Umbilical cord (tissue), 1 donor: ENCODE measurements at regions not wholly inside any gene's neighbourhood (a gene's known extent, or its start where the extent isn't known, plus 50 kb on each side); places are given as distances from the start of the nearest gene placed in this dataset.
A peak's percentile ranks its signal among the peaks of the same experiment; 100 is the strongest.
"Not testable (repeated sequence)": the region's sequence is repeated elsewhere in the genome, so short reads cannot be mapped to it uniquely, and the experiment has no call there.

Source experiments
- DNase-seq: peaks from one replicate; pipeline ENCODE4 v3.0.0-alpha.2; 2015; ENCODE audit warnings: low spot score

DNA sequence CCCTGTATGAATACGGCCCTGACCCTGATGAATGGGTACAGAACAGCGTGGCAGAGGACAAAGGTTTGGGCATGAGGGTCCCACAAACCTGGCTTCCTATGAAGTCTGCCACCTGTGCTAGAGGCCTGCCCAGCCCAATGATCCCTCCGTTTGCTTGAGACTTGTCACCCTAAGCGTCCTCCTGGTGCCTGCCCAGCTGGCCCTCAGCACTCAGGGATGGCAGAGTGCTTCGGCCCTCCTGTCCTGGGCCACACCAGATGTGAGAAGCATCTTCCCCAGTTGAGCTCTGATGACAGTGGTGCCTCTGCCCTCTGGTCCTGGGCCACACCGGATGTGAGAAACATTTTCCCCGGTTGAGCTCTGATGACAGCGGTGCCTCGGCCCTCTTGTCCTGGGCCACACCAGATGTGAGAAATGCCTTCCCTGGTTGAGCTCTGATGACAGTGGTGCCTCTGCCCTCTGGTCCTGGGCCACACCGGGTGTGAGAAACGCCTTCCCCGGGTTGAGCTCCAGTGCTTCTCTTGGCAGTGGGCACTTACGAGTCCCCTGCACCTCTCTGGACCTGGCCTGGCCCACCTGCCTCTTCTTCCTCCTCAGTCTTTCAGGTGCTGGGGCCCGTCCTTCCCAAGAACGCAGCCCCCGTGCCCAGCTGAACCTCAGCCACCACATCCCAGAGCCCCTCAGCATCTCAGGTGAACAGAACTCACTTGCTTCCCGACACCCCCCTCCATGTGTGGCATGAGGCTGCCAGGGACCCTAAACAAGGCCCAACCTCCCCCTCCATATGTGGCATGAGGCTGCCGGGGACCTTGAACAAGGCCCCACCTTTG lies 253.1 kb upstream of the IRX1 start:
- DNase-seq = no peak

DNA sequence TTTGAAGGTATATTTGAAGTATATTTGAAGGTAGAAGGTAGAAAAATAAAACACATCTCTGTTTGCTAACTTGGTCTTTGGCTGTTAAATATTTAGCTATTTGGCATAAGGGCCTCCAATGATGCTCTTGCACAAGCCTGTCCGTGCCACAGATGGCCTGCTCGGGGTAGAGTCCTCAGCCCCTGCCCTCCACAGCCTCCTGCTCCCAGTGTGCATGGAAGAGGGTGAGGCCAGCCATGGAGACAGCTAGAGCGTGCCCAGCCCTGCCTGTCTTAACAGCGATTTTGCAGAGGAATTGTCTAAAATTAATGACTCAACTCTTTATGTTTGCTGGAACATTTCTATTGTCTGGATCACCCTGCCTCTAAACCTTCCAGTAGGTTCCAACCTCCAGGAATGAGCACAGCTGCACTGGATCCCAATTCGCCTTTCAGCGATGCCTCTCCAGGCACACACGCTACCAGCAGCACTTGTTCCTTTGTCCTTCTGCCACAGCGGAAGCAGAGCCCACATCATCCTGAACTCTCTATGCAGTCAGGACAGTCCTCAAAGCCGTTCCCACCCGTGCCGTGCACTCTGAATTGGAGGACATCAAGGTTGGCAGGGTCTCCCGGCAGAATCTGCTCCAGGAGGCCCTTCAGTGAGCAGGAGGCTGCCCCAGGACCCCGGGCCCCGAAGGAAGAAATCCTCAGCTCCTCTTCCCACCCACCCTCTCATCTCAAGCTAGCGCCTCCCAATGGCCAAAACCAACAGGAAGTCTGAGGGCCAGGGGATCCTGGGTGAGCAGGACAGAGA lies 254.0 kb upstream of the IRX1 start:
- DNase-seq = no peak

DNA sequence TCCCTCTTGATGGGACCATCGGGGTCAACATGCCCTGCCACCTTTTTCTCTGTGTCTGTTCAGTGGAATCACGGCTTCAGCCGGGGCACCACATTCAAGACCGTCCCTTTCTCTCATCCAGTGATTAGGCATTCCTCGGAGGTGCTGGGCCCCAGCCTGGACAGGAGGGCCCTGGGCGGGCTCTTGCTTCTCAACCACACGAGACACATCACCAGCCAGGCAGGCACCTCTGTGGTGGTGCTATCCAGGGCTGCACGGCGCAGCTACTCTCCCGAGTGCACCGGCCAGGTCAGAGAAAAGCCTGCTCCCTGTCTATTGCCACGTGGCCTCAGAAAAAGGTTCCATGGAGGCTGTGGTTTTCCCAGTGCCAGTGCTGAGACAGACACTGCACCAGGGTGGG lies 255.2 kb upstream of the IRX1 start:
- no peak for DNase-seq

DNA sequence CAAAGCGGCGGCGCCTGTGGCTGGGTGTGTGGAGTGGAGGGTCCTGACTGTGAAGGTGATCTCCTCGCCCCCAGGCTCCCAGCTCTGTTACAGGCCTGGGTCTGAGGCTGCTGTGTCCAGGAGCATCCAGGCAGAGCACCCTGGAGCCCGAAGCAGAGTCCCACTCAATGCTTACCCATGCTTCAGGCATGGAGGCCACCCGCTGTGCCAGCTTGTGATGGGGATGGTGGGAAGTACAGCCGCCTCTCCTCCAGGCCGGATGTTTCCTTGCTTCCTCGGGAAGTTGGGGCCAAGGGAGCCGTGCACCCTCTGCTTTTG lies 255.9 kb upstream of the IRX1 start:
- no peak for DNase-seq

DNA sequence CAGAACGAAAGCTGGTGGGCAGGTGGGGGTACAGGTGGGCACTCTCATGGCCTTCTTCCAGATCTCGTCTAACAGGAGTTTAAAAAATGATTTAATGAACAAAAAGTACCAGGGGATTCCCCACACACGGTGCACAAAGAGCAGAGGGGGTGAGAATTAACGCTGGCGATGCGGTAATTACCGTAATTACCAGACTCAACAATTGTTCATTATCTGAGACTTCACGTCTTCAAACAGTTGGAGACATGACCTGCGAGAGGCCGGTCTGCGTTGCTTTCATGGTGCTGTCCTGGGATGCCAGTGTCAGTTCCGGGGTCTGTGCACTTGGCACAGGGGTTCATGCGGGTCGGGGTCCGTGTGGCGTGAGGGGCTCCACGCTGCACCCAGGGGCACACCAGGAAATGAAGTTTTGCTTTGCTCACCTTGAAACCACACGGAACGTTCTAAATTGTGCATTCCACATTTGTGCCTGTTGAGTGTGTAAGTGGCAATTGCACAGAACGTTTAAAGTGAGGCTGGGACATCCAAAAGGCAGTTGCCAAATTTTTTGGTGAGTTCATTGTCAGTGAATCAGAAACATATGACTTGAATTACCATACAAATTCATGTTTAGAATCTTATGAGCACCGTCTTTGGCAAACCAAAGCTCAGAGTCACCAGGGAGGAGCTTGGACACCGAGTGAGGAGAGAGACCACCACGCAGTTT lies 256.4 kb upstream of the IRX1 start:
- no peak for DNase-seq

DNA sequence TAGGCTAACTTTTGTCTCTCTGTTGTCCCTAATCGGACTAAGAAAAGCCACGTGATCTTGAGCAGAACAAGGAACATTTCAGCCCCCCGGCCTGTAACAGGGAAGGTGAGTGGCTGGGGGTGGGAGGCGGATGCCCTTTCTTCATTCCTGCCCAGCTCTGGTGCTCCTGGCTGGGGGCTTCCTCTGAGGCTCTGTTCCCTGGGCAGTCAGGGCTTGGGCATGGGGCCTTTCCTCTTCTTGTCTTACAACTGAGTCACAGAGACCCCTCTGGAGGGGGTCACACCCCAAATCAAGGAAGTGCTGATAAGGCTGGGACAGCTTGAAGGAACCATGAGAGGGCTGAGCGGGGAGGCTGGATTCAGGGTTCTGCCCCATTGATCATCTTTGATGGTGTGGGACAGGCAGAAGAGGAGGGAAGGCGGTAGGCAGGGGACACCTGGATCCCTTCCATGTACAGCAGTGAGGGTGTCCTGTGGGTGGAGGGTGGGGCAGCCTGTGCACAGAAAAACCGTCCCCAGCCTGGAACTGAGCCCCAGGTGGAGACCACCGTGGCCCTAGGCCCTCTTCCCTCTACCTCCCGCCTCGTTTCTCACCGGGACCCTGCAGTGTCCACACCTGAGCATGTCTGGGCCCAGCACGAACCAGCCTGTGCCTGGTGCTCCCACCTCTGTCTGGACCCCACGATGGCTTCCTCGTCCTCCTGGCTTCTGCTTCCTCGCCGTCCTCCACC lies 257.7 kb upstream of the IRX1 start:
- no peak for DNase-seq

DNA sequence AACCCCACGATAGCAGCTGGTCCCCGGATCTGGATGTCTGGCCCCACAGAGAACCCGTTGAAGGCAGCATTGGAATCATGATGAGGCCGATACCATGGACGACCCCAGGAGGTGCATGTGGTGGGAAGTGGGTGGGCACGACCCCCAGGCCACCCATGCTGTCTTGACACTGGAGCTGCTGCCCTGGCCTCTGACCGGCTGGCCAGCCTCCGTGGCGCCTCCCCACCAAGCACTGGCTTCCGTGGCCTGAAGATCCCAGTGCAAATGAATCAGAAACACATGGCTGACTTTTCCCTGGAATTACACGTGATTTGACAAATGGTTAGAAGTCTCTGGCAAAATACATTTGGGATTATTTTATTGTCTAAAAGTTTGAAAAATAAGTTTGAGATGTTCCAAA lies 259.0 kb upstream of the IRX1 start:
- no peak for DNase-seq

DNA sequence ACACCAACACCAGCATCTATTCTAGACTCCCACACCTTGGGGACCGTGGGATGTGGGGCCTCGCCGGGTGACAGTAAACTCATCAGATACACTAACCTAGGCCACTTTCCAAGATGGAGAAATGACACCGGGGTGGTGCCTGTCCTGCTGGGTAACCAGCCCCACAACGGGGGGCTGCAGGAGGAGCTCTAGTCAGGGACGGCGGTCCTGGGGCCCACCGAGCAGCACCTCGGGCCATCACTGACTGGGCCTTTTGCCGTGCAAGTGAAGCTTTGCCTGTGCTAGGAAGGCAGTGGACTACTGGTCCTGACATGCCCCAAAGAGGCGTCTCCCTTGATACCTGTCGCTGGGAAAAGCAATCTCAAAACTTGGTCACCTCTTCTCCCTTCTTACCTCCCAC lies 260.3 kb upstream of the IRX1 start:
- DNase-seq = no peak

DNA sequence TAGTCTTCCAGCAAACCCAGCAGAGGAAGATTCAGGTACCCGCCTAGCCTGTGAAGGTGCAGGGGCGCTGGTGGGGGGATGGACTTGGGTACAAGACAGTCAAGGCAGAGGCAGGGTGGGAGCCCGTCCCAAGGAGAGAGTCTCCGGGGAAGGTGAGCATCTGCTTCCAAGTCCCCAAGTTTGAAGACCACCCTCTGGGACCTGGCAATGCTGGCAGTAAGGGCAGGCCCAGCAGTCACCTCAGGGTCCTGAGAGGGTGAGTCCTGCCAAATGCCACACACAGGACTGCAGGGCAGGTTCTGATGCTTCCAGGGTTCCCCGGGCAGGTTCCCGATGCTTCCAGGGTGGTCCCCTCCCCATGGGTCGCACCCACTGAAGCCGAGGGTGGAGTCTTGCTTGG lies 261.8 kb upstream of the IRX1 start:
- no peak for DNase-seq

DNA sequence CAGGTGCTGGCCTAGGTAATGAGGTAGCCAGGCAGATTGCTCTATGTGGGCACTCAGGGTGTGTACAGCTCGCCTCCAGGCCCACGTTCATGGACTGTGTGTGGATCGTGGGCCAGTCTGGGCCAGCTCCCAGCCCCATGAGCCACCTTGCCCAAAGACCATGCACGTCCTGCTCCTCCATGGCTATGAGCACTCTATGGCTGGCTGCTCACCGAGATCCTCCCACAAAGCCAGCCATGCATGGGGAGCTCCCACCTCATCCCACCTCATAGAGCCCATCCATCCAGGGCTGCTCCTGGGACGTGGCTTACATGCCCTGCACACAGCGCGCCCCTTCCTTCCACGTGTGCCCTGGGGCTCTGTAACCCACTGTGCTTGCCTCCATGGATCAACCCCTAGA lies 262.5 kb upstream of the IRX1 start:
- no peak for DNase-seq

DNA sequence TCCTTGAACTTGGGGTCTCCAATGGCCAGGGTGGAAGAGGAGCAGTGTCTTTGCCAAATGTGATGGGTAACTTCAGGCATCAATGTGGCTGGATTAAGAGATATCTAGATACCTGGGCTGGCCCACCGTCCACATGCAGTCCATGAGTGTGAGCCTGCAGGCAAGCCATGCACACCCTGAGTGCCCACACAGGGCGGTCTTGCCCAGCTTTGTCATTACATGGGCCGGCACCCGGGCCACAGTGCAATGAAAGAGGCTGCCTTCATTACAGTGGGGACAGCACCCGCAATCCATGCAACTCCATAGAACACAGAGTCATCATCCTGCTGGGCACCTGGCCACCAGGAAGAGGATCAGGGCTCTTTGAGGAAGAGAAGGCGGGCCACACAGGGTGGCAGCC lies 263.8 kb upstream of the IRX1 start:
- no peak for DNase-seq

DNA sequence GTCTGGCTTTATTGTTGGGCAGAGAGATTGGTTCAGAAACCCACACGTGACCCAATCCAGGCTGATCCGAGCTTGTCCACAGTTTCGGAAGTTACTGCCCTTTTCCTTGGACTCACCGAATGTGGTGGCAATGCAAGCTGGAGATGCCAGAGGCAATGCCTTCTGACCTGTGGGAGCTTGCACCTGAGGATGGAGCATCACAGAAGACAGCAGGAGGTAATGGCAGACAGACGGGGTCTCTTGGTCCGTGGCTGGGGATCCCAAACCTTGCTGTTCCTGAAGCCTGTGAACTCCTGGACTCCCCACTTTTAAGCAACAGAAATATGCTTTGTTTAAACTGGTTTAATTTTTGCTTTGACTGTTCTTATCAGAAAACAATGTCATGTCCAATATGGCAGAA lies 265.2 kb upstream of the IRX1 start:
- DNase-seq = no peak

DNA sequence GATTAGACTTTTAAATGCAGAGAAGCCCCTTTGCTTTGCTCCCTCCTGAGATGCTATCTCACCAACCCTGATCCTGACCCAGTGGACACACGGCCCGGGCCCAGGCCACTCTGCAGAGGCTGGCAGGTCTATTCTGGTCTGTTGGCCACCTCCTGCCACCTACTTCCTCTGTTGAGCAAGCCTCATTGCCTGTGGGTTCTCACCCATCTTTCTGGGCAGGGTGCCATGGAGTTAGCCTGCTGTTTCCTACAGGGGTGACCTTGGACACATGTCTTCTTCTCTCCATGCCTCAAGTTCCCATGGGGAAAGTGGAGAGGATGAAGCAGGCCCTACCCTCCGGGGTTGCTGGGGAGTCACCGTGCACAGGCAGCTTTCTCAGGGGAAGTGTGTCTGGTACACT lies 266.2 kb upstream of the IRX1 start:
- DNase-seq = no peak

DNA sequence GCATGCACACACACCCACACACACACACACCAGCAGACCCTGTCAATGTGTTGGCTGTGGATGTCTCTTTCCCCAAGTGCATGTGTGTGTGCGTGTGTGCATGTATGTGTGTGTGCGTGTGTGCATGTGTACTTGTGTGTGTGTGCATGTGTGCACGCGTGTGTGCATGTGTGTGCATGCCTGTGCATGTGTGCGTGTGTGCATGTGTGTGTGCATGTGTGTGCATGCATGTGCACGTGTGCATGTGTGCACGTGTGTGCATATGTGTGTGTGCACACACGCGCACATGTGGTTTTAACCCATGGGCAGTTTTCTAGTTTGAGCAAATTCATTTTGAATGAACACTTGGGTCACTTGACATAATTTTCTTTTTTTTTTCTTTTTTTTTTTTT lies 268.8 kb upstream of the IRX1 start:
- no peak for DNase-seq

DNA sequence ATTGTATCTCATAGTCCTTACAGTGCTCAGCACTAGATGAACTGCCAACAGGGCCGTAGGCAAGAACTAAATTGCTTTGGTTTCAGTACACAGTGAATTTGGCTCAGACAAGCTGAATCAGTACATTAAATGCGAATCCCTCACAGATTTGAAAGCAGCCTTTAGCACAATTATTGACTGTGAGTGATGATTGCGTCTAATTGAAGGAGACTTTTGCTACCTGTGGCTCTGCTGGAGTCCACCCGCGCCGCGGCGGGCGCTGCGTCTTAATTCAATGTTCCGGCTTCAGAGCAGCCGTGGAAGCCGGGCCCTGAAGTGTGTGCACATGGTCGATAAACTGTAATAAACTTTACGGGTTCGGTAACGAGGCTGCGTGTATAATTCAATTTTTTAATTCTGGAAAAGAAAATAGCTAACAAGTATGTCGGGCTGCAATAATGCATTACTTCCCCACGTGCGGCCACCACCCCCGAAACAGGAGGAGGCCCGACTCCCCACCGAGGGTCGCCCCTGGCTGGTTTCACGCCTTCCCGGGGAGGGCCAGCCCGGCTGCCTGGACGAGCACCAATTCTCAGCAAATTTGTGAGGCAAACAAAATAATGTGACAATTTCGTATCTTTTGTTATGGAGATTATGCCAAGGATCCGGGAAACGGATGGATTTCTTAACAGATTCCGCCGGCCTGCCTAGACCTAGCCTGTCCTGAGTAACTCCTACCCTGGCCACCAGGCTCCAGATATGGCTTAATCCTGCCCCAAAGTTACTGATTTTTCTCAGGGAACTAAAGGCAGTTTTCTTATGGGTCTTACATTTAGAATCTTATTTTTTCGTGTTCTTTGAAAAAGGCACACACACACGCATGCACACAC lies 269.4 kb upstream of the IRX1 start:
- no peak for DNase-seq

DNA sequence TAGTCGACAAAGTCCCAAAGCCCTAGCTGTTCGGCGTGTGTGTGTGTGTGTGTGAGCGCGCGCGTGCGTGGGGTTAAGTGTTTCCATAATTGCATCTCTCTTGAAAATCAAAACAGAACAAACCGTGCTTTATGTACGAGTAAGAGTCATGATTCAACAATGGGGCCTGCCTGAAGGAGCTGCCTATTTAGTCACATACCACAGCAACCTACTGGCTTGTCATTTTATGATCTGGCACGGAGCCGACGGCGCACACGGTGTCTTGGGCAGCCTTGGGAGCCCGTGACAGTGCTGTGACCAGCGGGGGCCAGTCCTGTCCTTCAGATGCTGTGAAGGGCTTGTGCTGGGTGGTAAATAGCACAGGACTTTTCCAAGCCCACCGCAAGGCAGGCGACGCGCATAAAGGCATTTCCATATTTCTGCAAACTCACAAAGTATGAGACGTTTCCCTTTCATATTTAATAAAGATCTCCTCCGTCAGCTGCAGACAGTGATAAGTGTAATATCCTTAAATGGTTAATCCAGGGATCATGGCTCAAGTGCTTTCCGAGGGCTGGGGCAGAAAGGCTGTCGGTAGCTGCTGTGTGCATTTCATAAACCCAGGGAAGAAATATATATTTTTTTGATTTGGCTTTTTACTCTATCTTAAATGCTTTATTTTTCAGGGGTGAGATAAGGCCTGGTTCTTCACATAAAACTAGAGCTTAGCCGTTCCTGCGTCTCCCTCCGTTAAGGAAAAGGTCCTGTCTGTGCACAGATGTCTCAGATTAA lies 270.2 kb upstream of the IRX1 start:
- DNase-seq = peak; percentile 90

DNA sequence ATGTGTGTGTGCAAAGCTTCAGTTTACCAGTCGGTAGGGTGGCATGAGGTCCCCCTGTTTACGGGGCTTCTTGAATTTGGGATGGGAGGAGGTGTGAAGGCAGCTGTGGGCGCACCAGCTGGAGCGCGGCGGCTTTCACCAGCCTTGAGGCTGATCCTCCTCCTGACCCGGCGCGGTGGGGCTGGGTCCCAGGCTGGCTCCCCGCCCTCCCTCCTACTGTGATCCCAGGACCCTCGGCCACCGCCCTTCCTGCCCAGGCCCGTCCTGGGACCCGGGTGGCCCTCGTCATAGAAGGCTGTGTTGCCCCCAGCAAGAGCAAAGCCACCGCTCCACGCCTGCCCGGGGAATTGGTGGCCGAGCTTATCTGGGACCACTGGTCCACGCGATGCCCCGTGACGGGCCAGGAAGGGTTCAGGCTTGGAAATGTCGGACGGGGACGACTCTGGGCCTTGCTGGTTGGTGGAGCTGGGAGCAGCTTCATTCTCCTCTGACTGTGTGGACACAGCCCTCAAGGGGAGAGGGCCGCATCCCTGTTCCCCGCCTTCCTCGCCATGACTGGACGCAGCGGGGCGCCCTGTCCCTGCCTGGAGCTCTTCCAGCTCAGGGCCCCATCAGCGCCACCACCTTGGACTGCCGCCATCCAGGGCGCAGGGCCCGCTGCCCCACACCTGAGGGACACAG lies 271.1 kb upstream of the IRX1 start:
- no peak for DNase-seq

DNA sequence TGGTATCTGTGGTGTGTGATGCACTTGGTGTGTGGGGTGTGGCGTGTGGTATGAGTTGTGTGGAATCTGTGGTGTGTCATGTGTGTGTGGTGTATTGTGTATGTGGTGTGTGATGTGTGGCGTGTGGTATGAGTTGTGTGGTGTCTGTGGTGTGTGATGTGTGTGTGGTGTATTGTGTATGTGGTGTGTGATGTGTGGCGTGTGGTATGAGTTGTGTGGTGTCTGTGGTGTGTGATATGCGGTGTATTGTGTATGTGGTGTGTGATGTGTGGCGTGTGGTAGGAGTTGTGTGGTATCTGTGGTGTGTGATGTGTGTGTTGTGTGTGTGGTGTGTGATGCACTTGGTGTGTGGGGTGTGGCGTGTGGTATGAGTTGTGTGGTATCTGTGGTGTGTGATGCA lies 271.7 kb upstream of the IRX1 start:
- not testable (repeated sequence) for DNase-seq

DNA sequence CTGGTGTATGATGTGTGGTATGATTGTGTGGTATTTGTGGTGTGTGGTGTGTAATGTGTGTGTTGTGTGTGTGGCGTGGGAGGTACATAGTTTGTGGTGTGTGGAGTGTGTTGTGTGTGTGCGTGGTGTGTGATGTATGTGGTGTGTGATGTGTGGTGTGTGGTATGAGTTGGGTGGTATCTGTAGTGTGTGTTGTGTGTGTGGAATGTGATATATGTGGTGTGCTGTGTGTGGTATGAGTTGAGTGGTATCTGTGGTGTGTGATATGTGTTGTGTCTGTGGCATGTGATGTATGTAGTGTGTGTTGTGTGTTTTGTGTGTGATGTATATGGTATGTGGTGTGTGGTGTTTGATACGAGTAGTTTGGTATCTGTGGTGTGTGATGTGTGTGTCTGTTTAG lies 272.5 kb upstream of the IRX1 start:
- no peak for DNase-seq

DNA sequence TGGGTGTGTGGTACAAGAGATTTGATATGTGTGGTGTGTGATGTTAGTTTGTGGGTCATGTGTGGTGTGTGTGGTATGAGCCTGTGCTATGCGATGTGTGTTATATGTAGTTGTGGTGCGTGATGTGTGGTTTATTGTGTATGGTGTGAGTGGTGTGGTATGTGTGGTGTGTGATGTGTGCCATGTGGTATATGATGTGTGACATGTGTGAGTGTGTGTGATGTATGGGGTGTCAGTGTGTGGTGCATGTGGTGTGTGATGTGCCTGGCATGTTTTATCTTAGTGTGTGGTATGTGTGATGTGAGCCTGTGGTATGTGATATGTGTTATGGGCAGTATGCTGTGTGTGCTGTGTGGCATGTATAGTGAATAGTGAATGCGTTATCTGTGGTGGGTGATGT lies 273.0 kb upstream of the IRX1 start:
- DNase-seq = no peak
